ENCODE measurements at regions not wholly inside any gene's neighbourhood (a gene's known extent, or its start where the extent isn't known, plus 50 kb on each side); places are given as distances from the start of the nearest gene placed in this dataset.

DNA sequence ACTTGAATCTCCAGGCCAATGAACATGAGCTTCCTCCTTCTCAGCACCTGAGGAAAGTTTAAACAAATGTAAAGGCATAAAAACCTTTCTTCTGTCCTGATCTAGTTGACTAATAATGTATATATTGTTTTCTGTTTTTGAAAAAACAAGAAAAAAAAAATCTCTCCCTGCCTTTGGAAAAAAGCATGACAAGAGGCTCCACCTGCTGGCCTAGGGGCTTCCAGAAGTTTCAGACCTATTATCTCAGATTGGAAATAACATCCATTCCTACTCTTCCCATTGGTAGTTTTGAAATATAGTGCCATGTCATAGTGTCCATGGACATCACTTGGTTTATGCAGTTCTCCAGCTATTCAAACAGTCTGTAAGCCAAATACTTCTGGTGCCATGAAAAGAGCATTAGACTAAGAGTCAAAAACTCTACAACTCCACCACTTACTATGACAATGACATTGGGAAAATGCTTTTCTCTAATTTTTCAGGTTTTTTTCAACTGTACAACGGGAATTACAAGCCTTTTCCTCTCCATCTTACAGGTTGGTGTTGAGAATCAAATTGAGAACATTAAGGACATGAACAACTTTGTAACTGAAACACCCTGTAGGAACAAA, 409.6 kb upstream of the MPDZ start:
- no peak for TF ChIP-seq EP300 (IDR thresholded peaks at IDR 0.05)
- TF ChIP-seq, protein P1, sequence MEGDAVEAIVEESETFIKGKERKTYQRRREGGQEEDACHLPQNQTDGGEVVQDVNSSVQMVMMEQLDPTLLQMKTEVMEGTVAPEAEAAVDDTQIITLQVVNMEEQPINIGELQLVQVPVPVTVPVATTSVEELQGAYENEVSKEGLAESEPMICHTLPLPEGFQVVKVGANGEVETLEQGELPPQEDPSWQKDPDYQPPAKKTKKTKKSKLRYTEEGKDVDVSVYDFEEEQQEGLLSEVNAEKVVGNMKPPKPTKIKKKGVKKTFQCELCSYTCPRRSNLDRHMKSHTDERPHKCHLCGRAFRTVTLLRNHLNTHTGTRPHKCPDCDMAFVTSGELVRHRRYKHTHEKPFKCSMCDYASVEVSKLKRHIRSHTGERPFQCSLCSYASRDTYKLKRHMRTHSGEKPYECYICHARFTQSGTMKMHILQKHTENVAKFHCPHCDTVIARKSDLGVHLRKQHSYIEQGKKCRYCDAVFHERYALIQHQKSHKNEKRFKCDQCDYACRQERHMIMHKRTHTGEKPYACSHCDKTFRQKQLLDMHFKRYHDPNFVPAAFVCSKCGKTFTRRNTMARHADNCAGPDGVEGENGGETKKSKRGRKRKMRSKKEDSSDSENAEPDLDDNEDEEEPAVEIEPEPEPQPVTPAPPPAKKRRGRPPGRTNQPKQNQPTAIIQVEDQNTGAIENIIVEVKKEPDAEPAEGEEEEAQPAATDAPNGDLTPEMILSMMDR (IDR thresholded peaks at IDR 0.05): peak in 2 of 4 experiments; percentile 24 to 48

Measured in sigmoid colon (tissue), 4 donors.